ENCODE measurements at regions not wholly inside any gene's neighbourhood (a gene's known extent, or its start where the extent isn't known, plus 50 kb on each side); places are given as distances from the start of the nearest gene placed in this dataset.
A peak's percentile ranks its signal among the peaks of the same experiment; 100 is the strongest.

DNA sequence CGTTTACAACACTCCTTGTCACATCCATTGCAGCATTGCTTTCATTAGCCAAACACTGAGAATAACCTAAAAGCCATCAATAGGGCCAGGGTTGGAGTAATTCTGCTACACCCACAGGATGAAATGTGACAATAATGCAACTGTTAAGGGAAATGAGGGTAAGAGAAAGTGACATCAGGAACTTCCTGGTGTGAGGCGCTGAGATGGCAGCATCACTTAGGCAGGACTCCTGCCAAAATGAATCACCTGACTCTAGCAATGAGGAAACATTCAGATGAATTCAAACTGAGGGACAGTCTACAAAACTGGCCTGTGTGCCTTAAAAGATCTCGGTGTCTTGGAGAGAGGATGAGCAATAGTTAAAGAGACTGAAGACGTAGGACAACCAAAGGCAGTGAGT, 115.6 kb upstream of the AGAP1 start:
- peaks cover 16% of the 10 kb centered on the region for H3K4me1 Mint-ChIP-seq
- H3K9me3 Mint-ChIP-seq = peaks cover 3% of the 10 kb centered on the region
- no peaks in the 10 kb centered on the region for H3K36me3 Mint-ChIP-seq (ENCODE audit: low read depth)
- H3K27me3 Mint-ChIP-seq (ENCODE audit: low read depth) = peaks cover 8% of the 10 kb centered on the region
- no peak overlapping the region for H3K4me3 Mint-ChIP-seq
- TF ChIP-seq, protein P1, sequence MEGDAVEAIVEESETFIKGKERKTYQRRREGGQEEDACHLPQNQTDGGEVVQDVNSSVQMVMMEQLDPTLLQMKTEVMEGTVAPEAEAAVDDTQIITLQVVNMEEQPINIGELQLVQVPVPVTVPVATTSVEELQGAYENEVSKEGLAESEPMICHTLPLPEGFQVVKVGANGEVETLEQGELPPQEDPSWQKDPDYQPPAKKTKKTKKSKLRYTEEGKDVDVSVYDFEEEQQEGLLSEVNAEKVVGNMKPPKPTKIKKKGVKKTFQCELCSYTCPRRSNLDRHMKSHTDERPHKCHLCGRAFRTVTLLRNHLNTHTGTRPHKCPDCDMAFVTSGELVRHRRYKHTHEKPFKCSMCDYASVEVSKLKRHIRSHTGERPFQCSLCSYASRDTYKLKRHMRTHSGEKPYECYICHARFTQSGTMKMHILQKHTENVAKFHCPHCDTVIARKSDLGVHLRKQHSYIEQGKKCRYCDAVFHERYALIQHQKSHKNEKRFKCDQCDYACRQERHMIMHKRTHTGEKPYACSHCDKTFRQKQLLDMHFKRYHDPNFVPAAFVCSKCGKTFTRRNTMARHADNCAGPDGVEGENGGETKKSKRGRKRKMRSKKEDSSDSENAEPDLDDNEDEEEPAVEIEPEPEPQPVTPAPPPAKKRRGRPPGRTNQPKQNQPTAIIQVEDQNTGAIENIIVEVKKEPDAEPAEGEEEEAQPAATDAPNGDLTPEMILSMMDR (IDR thresholded peaks at IDR 0.05; ENCODE audit: unreplicated experiment in 3 of 3) = no peak
- H3K27ac Mint-ChIP-seq = no peak overlapping the region

DNA sequence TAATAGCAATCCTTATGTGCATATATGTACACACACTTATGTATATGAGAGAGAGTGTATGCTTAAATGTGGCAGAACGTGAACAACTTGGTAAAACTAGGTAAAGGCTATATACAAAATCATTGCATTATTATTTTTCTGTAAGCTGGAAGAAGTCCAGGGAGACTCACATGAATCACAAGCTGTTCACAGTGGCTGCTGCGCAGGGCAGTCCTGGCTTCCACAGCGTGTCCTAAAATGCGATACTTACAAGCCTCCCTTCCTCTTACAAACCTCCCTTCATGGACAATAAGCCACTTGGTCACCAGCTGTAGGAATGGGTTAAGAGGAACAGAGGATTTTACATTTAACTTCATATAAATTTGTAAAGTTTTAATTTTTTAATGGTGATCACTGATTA, 114.9 kb upstream of the AGAP1 start:
- Mint-ChIP-seq H3K9me3 (peaks cover 3% of the 10 kb centered on the region), H3K36me3 (ENCODE audit: low read depth) (no peaks in the 10 kb centered on the region), H3K4me3 (no peak overlapping the region), H3K27ac (no peak overlapping the region), H3K27me3 (ENCODE audit: low read depth) (peaks cover 7% of the 10 kb centered on the region), H3K4me1 (peaks cover 20% of the 10 kb centered on the region)
- TF ChIP-seq, protein P1 (IDR thresholded peaks at IDR 0.05; ENCODE audit: unreplicated experiment in 3 of 3) = no peak

DNA sequence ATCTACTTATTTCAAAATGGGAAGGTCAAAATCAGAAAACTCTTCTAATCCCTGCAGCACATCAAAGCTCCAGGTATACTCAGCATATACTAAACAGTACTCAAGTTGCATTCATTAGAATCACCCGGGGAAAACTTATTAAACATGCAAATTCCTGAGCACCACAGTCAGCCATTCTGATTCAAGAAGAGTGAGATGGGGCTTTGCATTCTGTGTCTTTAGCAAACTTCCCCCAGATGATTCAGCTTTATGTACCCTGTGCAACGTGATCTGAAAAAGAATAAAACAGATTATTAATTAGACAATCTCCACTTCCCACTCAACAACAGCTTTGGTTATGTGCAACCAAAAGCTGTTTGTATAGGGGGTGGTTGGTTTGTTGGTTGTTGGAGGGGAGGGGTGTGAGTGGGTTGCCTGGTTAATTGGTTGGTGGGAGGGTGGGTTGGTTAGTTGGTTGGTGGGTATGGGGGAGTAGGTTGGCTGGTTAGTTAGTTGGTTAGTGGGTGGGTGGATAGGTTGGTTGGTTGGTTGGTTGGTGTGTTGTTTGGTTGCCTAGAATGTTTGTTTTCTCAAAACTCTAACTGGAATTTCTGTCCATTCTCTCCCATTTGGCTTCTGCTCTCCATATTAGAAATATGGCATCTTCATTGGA, 112.5 kb upstream of the AGAP1 start:
- Mint-ChIP-seq H3K4me3 (no peak overlapping the region), H3K27me3 (ENCODE audit: low read depth) (peaks cover 6% of the 10 kb centered on the region), H3K36me3 (ENCODE audit: low read depth) (no peaks in the 10 kb centered on the region), H3K27ac (peak overlapping the region in 1 of 3 experiments; percentile 69), H3K9me3 (no peaks in the 10 kb centered on the region), H3K4me1 (peaks cover 20% of the 10 kb centered on the region)
- TF ChIP-seq, protein P1 (IDR thresholded peaks at IDR 0.05; ENCODE audit: unreplicated experiment in 3 of 3) = no peak

DNA sequence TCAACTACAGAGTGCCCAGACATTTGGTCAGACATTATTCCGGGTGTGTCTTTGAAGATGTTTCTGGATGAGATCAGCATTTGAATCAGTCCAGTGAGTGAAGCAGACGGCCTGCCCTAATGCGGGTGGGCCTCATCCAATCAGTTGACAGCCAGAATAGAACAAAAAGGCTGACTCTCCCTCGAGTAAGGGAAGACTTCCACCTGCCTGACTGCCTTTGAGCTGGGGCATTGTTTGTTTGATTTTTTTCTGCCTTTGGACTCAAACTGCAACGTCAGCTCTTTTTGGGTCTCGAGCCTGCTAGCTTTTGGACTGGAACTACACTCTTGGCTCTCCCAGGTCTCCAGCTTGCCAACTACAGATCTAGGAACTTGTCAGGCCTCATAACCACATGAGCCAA, 111.7 kb upstream of the AGAP1 start:
- Mint-ChIP-seq H3K4me3 (no peak overlapping the region), H3K27me3 (ENCODE audit: low read depth) (peaks cover 10% of the 10 kb centered on the region), H3K9me3 (no peaks in the 10 kb centered on the region), H3K36me3 (ENCODE audit: low read depth) (no peaks in the 10 kb centered on the region), H3K27ac (peak overlapping the region in 2 of 3 experiments; percentile 51 to 69), H3K4me1 (peaks cover 20% of the 10 kb centered on the region)
- TF ChIP-seq, protein P1 (IDR thresholded peaks at IDR 0.05; ENCODE audit: unreplicated experiment in 3 of 3) = no peak

DNA sequence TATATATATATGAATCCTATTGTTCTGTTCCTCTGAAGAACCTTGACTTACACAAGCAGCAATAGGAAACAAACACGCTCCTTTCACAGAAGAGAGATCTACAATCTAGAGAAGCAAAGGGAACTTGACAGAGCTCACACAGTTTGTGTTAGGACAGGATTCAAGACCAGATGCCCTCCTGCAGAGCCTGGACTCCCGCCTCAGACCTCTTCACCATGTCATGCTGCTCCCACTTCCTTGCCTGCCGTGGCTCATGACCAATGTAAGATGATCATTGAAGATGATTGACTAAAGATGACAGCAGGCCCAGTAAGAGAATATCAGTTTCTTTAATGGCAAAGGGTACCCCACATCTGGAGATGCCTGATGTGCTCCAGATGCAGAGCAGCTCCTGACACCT, 111.2 kb upstream of the AGAP1 start:
- Mint-ChIP-seq H3K36me3 (ENCODE audit: low read depth) (no peaks in the 10 kb centered on the region), H3K4me3 (no peak overlapping the region), H3K27me3 (ENCODE audit: low read depth) (peaks cover 10% of the 10 kb centered on the region), H3K4me1 (peaks cover 20% of the 10 kb centered on the region), H3K27ac (peak overlapping the region in 2 of 3 experiments; percentile 51 to 69), H3K9me3 (no peaks in the 10 kb centered on the region)
- TF ChIP-seq, protein P1 (IDR thresholded peaks at IDR 0.05; ENCODE audit: unreplicated experiment in 3 of 3) = no peak

DNA sequence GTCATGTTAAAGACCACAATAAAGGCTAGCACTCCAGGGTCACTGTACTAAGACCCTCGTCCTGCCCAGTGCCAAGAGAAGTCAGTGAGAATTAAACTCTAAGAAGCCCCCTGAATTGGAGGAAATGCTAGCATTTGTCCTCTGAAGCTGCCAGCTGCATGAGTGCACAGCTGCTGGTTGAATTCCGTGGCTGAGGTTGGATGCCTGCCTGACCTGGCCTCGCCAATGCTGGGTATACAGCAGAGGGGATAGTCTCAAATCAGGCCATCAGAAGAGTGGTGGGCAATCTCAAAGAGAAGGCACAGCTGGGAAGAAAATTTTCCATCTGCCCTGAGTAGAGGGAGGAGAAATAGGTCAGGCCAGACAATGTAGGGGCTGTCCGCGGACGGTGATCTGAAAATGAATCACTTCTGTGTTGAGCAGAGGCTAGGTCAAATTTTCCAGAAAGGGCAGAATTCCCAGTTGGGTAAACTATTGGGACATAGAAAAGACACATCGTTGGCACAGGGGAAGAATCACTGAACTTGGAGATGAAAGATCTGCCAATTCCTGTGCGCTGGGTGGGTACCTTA, 110.5 kb upstream of the AGAP1 start:
- peaks cover 10% of the 10 kb centered on the region for H3K27me3 Mint-ChIP-seq (ENCODE audit: low read depth)
- no peaks in the 10 kb centered on the region for H3K36me3 Mint-ChIP-seq (ENCODE audit: low read depth)

More for the DNA sequence above, 110.5 kb upstream of the AGAP1 start:
- Mint-ChIP-seq H3K4me3 (no peak overlapping the region), H3K9me3 (no peaks in the 10 kb centered on the region), H3K27ac (no peak overlapping the region), H3K4me1 (peaks cover 20% of the 10 kb centered on the region)
- TF ChIP-seq, protein P1 (IDR thresholded peaks at IDR 0.05; ENCODE audit: unreplicated experiment in 3 of 3) = no peak

Measured in nephron (organoid).